Endothelial cell of umbilical vein (primary cell): ENCODE measurements at regions not wholly inside any gene's neighbourhood (a gene's known extent, or its start where the extent isn't known, plus 50 kb on each side); places are given as distances from the start of the nearest gene placed in this dataset.

Source experiments
- BruUV-seq: library from RNA; stranded (reverse); fragments of 400-500 nt; replicated peaks from 2 replicates; lab custom pipeline; 2021; lab: Mats Ljungman, UMichigan
- CTCF ChIA-PET: fragments of 300-600, 350-600 bp; sonication (Branson Sonifier 250); formaldehyde crosslinking; loops from one replicate; lab custom pipeline; 2021; ENCODE audit warnings: antibody characterized with exemption, inconsistent platforms; lab: Charles Lee
- POLR2A ChIA-PET: fragments of 300-600, 350-600 bp; sonication (Branson Sonifier 250); formaldehyde crosslinking; loops from one replicate; lab custom pipeline; 2021; ENCODE audit warnings: antibody characterized with exemption, inconsistent platforms; lab: Charles Lee
- DNase-seq: peaks from one replicate; pipeline ENCODE4 v3.0.0-alpha.2; 2011; ENCODE audit warnings: low read depth, low spot score
- FAIRE-seq: peaks from 2 replicates; lab custom pipeline; 2011; peaks lifted over from hg19 to GRCh38; lab: Jason Lieb, UNC
- H2AFZ ChIP-seq: 2 replicates; pipeline ENCODE4 v1.6.0; 2012; ENCODE audit warnings: low read depth, low read length, control low read depth, inconsistent platforms
- H3K27ac ChIP-seq: 2 replicates; pipeline ENCODE4 v1.5.1; 2011; ENCODE audit warnings: low read depth, mild to moderate bottlenecking, control low read depth, low read length, moderate library complexity; ENCODE audit not compliant: insufficient read depth
- H3K27me3 ChIP-seq, 2 experiments: 2 replicates each; pipeline versions ENCODE4 v1.6.0 to v1.6.1; 2011; ENCODE audit warnings: low read length in 2 of 2, mixed read lengths in 1 of 2; ENCODE audit not compliant: control insufficient read depth in 2 of 2, insufficient read depth in 2 of 2
- H3K36me3 ChIP-seq, 2 experiments: 2 replicates in 1 of 2; 3 replicates in 1 of 2; pipeline ENCODE4 v1.5.1; 2011; ENCODE audit warnings: low read length in 2 of 2, mild to moderate bottlenecking in 1 of 2, moderate library complexity in 1 of 2; ENCODE audit not compliant: control insufficient read depth in 2 of 2, insufficient read depth in 2 of 2; ENCODE audit errors: extremely low read depth in 1 of 2
- H3K4me1 ChIP-seq: 3 replicates; pipeline ENCODE4 v1.5.1; 2011; ENCODE audit warnings: mild to moderate bottlenecking, low read length; ENCODE audit not compliant: control insufficient read depth, insufficient read depth; ENCODE audit errors: extremely low read depth
- H3K4me2 ChIP-seq: 2 replicates; pipeline ENCODE4 v1.6.1; 2011; ENCODE audit warnings: low read length, control low read depth, mixed read lengths; ENCODE audit not compliant: insufficient read depth
- H3K4me3 ChIP-seq, 3 experiments: fragments of 200-600 bp in 1 of 3; sonication (generic), shearing (Covaris generic) in 1 of 3; replicated peaks in 1 of 3; 2 replicates each; pipeline ENCODE4 v1.5.1; 2011 to 2016; ENCODE audit warnings: control low read depth in 3 of 3, low read length in 3 of 3, mild to moderate bottlenecking in 2 of 3, inconsistent platforms in 1 of 3, low read depth in 1 of 3, moderate library complexity in 1 of 3; ENCODE audit not compliant: insufficient read depth in 1 of 3
- H3K79me2 ChIP-seq: 2 replicates; pipeline ENCODE4 v1.6.0; 2012; ENCODE audit warnings: low read length, inconsistent platforms; ENCODE audit not compliant: control insufficient read depth, insufficient read depth
- H3K9ac ChIP-seq: replicated peaks from 2 replicates; pipeline ENCODE3; 2011; ENCODE audit warnings: low read length, control low read depth; ENCODE audit not compliant: insufficient read depth; ENCODE audit errors: extremely low read depth
- H3K9me1 ChIP-seq: replicated peaks from 3 replicates; pipeline ENCODE4 v1.6.0; 2011; ENCODE audit warnings: mild to moderate bottlenecking, low read length; ENCODE audit not compliant: control insufficient read depth, insufficient read depth; ENCODE audit errors: extremely low read depth
- H3K9me3 ChIP-seq: replicated peaks from 2 replicates; pipeline ENCODE4 v1.5.1; 2012; ENCODE audit warnings: low read length, inconsistent platforms; ENCODE audit not compliant: control insufficient read depth, insufficient read depth
- H4K20me1 ChIP-seq: replicated peaks from 2 replicates; pipeline ENCODE3; 2011; ENCODE audit warnings: mild to moderate bottlenecking, low read length; ENCODE audit not compliant: control insufficient read depth, insufficient read depth; ENCODE audit errors: extremely low read depth
- CTCF ChIP-seq, 2 donors: IDR thresholded peaks; 1 replicate in 1 of 2; 2 replicates in 1 of 2; pipeline ENCODE4 v1.5.1; 2011; ENCODE audit warnings: low read length in 2 of 2, mild to moderate bottlenecking in 2 of 2, moderate library complexity in 2 of 2, control low read depth in 1 of 2, inconsistent platforms in 1 of 2, low read depth in 1 of 2; ENCODE audit not compliant: insufficient read depth in 1 of 2; ENCODE audit errors: extremely low read depth in 1 of 2
- EZH2 ChIP-seq: IDR thresholded peaks from 2 replicates; pipeline ENCODE4 v1.6.1; 2012; ENCODE audit warnings: borderline replicate concordance, low read depth, mild to moderate bottlenecking, moderate library complexity, low read length, inconsistent platforms; ENCODE audit not compliant: severe bottlenecking
- FOS ChIP-seq: IDR thresholded peaks from 2 replicates; pipeline ENCODE4 v1.6.1; 2011; ENCODE audit warnings: mild to moderate bottlenecking, low read length, moderate library complexity, borderline replicate concordance; ENCODE audit not compliant: insufficient read depth
- GATA2 ChIP-seq: IDR thresholded peaks from 2 replicates; pipeline ENCODE4 v1.7.0; 2011; ENCODE audit warnings: low read depth, mild to moderate bottlenecking, moderate library complexity, mixed read lengths, low read length; ENCODE audit not compliant: insufficient read length, insufficient read depth
- JUN ChIP-seq: IDR thresholded peaks from 2 replicates; pipeline ENCODE4 v1.6.1; 2011; ENCODE audit warnings: borderline replicate concordance, low read depth; ENCODE audit not compliant: insufficient read length, insufficient read depth
- MYC ChIP-seq: IDR thresholded peaks from one replicate; pipeline ENCODE4 v1.6.1; 2011; ENCODE audit warnings: mild to moderate bottlenecking, low read depth, low read length
- POLR2A ChIP-seq: IDR thresholded peaks from 2 replicates; pipeline ENCODE4 v1.6.1; 2012; ENCODE audit warnings: low read depth, mild to moderate bottlenecking, control low read depth, low read length
- POLR2AphosphoS5 ChIP-seq: IDR thresholded peaks from 2 replicates; pipeline ENCODE4 v1.6.1; 2012; ENCODE audit warnings: low read depth, mild to moderate bottlenecking, control low read depth, low read length, moderate library complexity; ENCODE audit not compliant: insufficient read depth
- dilution Hi-C: fragments of 300-500 bp; cut with MboI; formaldehyde crosslinking; loops from one replicate; pipeline ENCODE4 v1.15.0; 2019; ENCODE audit warnings: low sequenced_read_pairs; ENCODE audit not compliant: extremely low pct_ligation_motif_present
- intact Hi-C: fragments of 100-400 bp; cut with micrococcal nuclease; formaldehyde crosslinking; loops from one replicate; pipeline ENCODE4 v1.10.0; 2022
- TF ChIP-seq, protein P1 (sequence below): IDR thresholded peaks from 2 replicates; pipeline ENCODE4 v1.6.1; 2011; ENCODE audit not compliant: insufficient read depth, insufficient read length

GRCh38 chr14:49228552-49228951 is 357.6 kb downstream of the RPS29 start:
- intact Hi-C loops: no loop called here

More at GRCh38 chr14:49228552-49228951, 357.6 kb downstream of the RPS29 start:
- no TSS peak for BruUV-seq
- Histone ChIP-seq H3K4me1 (no peaks in the 10 kb centered on the region), H3K4me3 (no peak overlapping the region), H4K20me1 (no peaks in the 10 kb centered on the region), H3K9me3 (no peaks in the 10 kb centered on the region), H3K27me3 (no peaks in the 10 kb centered on the region), H3K27ac (no peak overlapping the region), H2AFZ (no peak overlapping the region), H3K9me1 (no peaks in the 10 kb centered on the region), H3K36me3 (no peaks in the 10 kb centered on the region), H3K9ac (no peak overlapping the region), H3K4me2 (no peak overlapping the region), H3K79me2 (no peaks in the 10 kb centered on the region)
- DNase-seq: no peak
- CTCF ChIA-PET: no interaction called here
- no peak for FAIRE-seq
- POLR2A ChIA-PET: no interaction called here
- dilution Hi-C loops: no loop called here
- TF ChIP-seq JUN (no peak), POLR2A (no peak), CTCF (IDR thresholded peaks at IDR 0.05; ENCODE audit: extremely low read depth in 1 of 2, insufficient read depth in 1 of 2, low read depth in 1 of 2, low read length in 2 of 2) (no peak), POLR2AphosphoS5 (no peak), MYC (no peak), GATA2 (no peak), EZH2 (no peak), FOS (no peak)
- TF ChIP-seq, protein P1, sequence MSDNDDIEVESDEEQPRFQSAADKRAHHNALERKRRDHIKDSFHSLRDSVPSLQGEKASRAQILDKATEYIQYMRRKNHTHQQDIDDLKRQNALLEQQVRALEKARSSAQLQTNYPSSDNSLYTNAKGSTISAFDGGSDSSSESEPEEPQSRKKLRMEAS: no peak
